ENCODE measurements at regions not wholly inside any gene's neighbourhood (a gene's known extent, or its start where the extent isn't known, plus 50 kb on each side); places are given as distances from the start of the nearest gene placed in this dataset.

DNA sequence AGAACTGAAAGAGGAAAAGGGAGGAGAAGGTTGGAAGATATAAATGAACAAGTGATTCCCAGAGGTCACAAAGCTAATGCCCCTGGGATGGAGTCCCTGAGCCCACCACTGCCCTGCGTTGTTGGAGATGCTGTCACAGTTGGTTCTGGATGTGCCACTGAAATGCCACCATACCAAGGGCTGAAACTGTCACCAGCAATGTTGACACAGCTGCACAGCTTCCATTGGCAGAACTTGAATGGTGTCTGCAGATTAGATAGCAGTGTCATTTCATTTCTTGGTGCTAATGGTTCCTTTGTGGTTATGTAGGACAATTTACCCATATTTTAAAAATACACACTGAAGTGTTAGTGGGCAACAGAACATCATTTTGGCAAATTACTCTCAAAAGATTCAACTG, 120.7 kb downstream of the TBXT start:
- no peak overlapping the region for H3K4me3 ChIP-seq (ENCODE audit: low read length)
- H3K9me3 ChIP-seq (ENCODE audit: control insufficient read depth, low read length) = no peaks in the 10 kb centered on the region
- H3K4me1 ChIP-seq (ENCODE audit: control insufficient read depth, insufficient read depth, low read length) = no peaks in the 10 kb centered on the region
- no peak for DNase-seq
- no peak for ATAC-seq
- H3K27ac ChIP-seq (ENCODE audit: low read length) = no peak overlapping the region
- no peaks in the 10 kb centered on the region for H3K27me3 ChIP-seq (ENCODE audit: control insufficient read depth, insufficient read depth)
- intact Hi-C loops (cut with DNase I) = no loop called here
- 77% methylated on average over 1 of the region's 1 CpG for WGBS

DNA sequence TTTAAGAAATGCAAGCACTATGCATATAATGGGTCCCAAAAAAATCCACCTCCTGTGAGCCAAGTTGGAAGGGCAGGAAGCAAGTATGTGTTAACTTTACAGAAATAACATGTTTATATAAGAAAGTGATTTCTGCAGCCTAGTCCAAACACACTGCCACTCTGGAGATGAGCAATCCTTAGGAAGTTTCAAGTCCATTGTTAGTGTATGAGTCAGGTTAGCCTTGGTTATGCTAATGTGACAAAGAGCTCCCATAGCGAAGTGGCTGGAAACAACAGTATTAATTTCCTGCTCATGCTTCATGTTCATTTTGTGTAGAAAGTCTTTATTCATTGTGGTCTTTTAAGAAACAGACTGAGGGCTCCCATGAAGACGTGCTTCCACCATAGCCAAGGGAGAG, 121.4 kb downstream of the TBXT start:
- H3K27ac ChIP-seq (ENCODE audit: low read length) = no peak overlapping the region
- 69% methylated on average over 2 of the region's 2 CpGs for WGBS
- intact Hi-C loops (cut with DNase I) = no loop called here
- no peak for DNase-seq
- no peak overlapping the region for H3K4me3 ChIP-seq (ENCODE audit: low read length)
- H3K27me3 ChIP-seq (ENCODE audit: control insufficient read depth, insufficient read depth) = no peaks in the 10 kb centered on the region
- ATAC-seq = no peak
- no peaks in the 10 kb centered on the region for H3K4me1 ChIP-seq (ENCODE audit: control insufficient read depth, insufficient read depth, low read length)
- no peaks in the 10 kb centered on the region for H3K9me3 ChIP-seq (ENCODE audit: control insufficient read depth, low read length)

DNA sequence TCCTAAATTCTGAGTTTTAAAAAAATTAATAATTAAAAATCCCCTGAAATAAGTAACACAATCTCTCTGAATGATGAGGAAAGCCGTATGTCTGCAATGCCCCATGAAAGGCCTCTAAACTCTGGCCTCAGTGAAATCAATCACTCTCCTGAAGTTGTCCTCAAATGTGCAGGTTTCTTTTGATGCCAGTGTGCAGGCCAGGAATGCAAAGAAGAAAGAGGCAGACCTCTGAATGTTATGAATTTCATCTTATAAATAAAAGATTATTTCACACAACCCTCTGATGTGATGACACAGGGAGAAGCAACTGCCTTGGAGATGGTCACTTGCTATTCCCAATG, 121.8 kb downstream of the TBXT start:
- Histone ChIP-seq H3K9me3 (ENCODE audit: control insufficient read depth, low read length) (no peaks in the 10 kb centered on the region), H3K4me3 (ENCODE audit: low read length) (no peak overlapping the region), H3K27ac (ENCODE audit: low read length) (no peak overlapping the region), H3K4me1 (ENCODE audit: control insufficient read depth, insufficient read depth, low read length) (no peaks in the 10 kb centered on the region), H3K27me3 (ENCODE audit: control insufficient read depth, insufficient read depth) (no peaks in the 10 kb centered on the region)
- intact Hi-C loops (cut with DNase I) = no loop called here
- no peak for ATAC-seq
- WGBS = 71% methylated on average over 1 of the region's 1 CpG
- no peak for DNase-seq

DNA sequence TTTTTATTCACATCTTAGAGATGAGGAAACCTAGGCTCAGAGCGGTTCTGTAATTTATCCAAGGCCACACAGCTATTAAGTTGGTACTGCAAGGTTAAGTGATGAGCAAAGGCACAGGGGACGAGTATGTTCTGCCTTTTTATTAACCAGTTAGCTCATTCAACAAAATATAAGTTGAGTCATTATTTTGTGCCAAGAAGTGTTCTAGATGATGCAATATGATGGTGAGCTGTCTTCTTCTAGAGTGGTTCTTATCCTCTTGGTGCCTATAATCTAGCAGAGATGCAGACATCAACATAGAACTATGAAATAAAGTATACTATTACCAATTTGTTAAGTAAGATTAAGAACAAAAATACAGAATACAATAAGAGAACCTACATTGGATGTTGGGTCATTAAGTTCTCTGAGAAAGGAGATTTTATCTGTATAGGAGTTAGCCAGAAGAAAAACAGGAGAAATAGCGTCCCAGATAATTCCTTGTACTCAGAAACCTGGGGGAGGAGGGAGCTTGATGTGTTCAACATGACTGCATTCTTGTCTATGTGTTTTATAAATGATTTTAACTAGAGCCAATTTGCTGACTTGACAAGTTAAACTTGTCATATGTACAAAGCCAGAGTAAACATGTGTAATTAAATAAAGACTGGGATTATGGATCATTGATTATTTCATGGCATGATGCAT, 122.3 kb downstream of the TBXT start:
- intact Hi-C loops (cut with DNase I) = no loop called here
- no peak for DNase-seq
- no peaks in the 10 kb centered on the region for H3K9me3 ChIP-seq (ENCODE audit: control insufficient read depth, low read length)
- WGBS = 70% methylated on average over 3 of the region's 3 CpGs
- no peak overlapping the region for H3K4me3 ChIP-seq (ENCODE audit: low read length)
- no peak overlapping the region for H3K27ac ChIP-seq (ENCODE audit: low read length)
- H3K27me3 ChIP-seq (ENCODE audit: control insufficient read depth, insufficient read depth) = no peaks in the 10 kb centered on the region
- no peaks in the 10 kb centered on the region for H3K4me1 ChIP-seq (ENCODE audit: control insufficient read depth, insufficient read depth, low read length)
- ATAC-seq = no peak

DNA sequence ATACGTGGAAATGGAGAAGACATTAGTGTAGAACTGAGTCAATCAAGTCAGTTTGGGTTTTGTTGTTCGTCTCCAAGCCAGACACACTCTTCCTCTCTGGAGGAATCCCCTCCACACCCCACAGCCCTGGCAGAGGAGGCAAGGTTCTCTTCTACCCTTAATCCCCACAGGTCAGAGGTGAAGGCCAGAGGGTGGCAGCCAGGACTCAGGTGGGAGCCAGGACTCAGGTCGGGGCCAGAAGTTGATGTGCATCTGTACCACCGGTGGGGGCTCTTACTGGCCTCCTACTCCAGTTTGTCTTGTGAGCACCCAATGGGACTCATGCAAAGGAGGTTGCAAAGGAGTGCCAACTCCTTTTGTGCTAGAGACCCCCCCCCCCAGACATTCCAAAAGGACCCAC, 126.4 kb downstream of the TBXT start:
- DNase-seq (no peak), ATAC-seq (no peak)
- H3K27me3 ChIP-seq (ENCODE audit: control insufficient read depth, insufficient read depth) = no peaks in the 10 kb centered on the region
- H3K4me3 ChIP-seq (ENCODE audit: low read length) = no peak overlapping the region
- no peak overlapping the region for H3K27ac ChIP-seq (ENCODE audit: low read length)
- 80% methylated on average over 4 of the region's 4 CpGs for WGBS
- intact Hi-C loops (cut with DNase I) = no loop called here
- no peaks in the 10 kb centered on the region for H3K4me1 ChIP-seq (ENCODE audit: control insufficient read depth, insufficient read depth, low read length)
- H3K9me3 ChIP-seq (ENCODE audit: control insufficient read depth, low read length) = no peaks in the 10 kb centered on the region

DNA sequence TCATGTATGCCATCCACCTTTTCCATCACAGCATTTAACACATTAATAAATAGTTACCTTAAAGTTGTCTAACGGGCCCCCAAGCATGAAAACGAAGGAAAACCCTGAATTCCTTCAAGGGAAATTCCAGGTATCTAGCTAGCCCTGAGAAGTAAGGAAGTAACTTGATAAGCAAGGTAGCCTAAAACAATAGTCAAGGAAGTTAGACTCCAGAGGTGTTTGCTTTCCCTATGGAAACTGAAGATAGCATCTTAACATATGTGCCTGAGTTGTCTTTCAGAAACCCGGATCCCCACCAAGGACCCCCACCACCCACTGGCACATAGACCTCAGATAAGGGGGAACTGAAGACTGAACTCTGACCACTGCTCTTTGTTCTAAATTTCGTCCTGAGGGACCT, 127.4 kb downstream of the TBXT start:
- H3K4me3 ChIP-seq (ENCODE audit: low read length) = no peak overlapping the region
- H3K27ac ChIP-seq (ENCODE audit: low read length) = no peak overlapping the region
- WGBS = 51% methylated on average over 4 of the region's 4 CpGs
- intact Hi-C loops (cut with DNase I) = no loop called here
- no peaks in the 10 kb centered on the region for H3K27me3 ChIP-seq (ENCODE audit: control insufficient read depth, insufficient read depth)
- DNase-seq = no peak
- no peak for ATAC-seq
- H3K4me1 ChIP-seq (ENCODE audit: control insufficient read depth, insufficient read depth, low read length) = no peaks in the 10 kb centered on the region
- H3K9me3 ChIP-seq (ENCODE audit: control insufficient read depth, low read length) = no peaks in the 10 kb centered on the region

DNA sequence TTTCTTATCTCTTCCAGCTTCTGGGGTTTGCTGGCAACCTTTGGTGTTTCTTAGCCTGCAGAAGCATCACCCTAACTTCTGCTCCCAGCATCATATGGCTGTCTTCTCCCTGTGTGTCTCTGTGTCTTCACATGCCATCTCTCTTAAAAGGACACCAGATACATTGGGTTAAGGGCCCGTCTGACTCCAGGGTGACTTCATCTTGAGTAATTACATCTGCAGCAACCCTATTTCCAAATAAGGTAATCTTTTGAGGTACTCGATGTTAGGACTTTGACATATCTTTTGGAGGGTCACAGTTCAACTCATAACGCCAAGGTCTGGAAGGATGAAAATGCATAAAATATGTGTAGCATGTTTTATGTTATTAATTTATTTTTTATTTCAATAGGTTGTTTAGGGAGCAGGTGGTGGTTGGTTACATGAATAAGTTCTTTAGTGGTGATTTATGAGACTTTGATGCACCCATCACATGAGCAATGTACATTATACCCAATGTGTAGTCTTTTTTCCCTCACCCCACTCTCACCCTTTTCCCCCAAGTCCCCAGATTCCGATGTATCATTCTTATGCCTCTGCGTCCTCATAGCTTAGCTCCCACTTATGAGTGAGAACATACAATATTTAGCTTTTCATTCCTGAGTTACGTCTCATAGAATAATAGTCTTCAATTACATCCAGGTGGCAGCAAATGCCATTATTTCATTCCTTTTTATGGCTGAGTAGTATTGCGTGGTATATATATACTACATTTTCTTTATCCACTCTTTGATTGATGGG, 131.1 kb downstream of the TBXT start:
- intact Hi-C loops (cut with DNase I) = no loop called here
- Histone ChIP-seq H3K4me3 (ENCODE audit: low read length) (no peak overlapping the region), H3K9me3 (ENCODE audit: control insufficient read depth, low read length) (no peaks in the 10 kb centered on the region), H3K4me1 (ENCODE audit: control insufficient read depth, insufficient read depth, low read length) (no peaks in the 10 kb centered on the region), H3K27ac (ENCODE audit: low read length) (no peak overlapping the region), H3K27me3 (ENCODE audit: control insufficient read depth, insufficient read depth) (no peaks in the 10 kb centered on the region)
- no peak for DNase-seq
- WGBS = 80% methylated on average over 7 of the region's 7 CpGs
- ATAC-seq = no peak

DNA sequence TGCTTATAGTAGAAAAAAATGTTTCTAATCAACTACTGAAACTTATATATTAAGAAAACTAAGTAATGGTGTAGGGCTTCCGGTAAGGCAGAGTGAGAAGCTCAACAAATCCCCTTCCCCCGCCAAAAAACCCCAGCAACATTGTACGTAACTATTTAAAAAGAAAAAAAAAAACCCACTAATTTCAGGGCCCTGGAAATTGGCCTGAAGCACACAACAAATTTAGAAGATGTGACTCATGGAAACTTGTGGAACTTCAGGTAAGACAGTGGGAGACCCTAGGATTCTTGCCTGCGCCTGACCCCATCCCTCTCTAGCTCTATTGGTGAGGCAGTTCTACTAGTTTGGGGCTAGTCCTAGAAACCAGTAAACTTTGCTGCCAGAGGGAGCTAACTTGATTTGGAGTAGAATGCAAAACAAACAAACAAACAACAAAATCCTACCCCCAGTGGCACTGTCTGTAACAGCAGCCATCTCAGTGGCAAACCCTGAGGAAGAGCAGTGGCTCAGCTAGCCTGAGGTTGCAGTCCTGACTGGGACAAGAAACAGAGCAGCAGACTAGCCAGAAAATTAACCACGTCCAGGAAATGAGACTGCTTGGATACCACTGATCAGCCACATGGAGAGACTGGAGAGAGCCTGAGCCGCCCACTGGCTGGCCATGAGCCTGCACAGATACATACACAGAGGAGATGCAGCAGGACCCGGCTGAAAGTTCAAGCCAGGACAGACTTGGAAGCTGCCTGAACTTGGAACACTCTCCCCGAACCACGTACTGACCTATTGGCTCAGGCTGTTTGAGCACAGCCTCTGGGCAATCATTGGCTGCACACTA, 135.1 kb downstream of the TBXT start:
- 52% methylated on average over 9 of the region's 9 CpGs for WGBS
- intact Hi-C loops (cut with DNase I) = no loop called here
- DNase-seq = peak; percentile 67 to 82 (median 73)
- no peaks in the 10 kb centered on the region for H3K27me3 ChIP-seq (ENCODE audit: control insufficient read depth, insufficient read depth)
- no peaks in the 10 kb centered on the region for H3K9me3 ChIP-seq (ENCODE audit: control insufficient read depth, low read length)
- no peak overlapping the region for H3K27ac ChIP-seq (ENCODE audit: low read length)
- ATAC-seq = peak; percentile 86 to 87
- H3K4me1 ChIP-seq (ENCODE audit: control insufficient read depth, insufficient read depth, low read length) = no peaks in the 10 kb centered on the region
- no peak overlapping the region for H3K4me3 ChIP-seq (ENCODE audit: low read length)

DNA sequence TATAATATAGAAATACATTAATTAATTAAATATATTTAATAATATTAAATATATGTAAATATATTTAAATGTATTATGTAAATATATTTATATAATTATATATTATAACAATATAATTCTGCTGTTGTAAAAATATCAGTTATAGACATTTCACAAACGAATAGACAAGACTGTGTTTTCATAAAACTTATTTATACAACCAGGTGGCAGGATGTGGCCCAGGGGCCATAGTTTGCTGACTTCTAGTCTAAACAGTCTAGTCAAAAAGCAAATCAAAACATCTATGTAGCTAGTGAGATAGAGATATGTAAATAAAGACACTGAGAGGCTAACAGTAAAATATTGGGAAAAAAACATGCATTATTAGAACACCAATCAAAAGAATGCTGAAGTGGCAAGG, 136.4 kb downstream of the TBXT start:
- Histone ChIP-seq H3K27me3 (ENCODE audit: control insufficient read depth, insufficient read depth) (no peaks in the 10 kb centered on the region), H3K27ac (ENCODE audit: low read length) (no peak overlapping the region), H3K9me3 (ENCODE audit: control insufficient read depth, low read length) (no peaks in the 10 kb centered on the region), H3K4me3 (ENCODE audit: low read length) (no peak overlapping the region), H3K4me1 (ENCODE audit: control insufficient read depth, insufficient read depth, low read length) (no peaks in the 10 kb centered on the region)
- intact Hi-C loops (cut with DNase I) = no loop called here
- no peak for DNase-seq
- 84% methylated on average over 1 of the region's 1 CpG for WGBS
- ATAC-seq = no peak

DNA sequence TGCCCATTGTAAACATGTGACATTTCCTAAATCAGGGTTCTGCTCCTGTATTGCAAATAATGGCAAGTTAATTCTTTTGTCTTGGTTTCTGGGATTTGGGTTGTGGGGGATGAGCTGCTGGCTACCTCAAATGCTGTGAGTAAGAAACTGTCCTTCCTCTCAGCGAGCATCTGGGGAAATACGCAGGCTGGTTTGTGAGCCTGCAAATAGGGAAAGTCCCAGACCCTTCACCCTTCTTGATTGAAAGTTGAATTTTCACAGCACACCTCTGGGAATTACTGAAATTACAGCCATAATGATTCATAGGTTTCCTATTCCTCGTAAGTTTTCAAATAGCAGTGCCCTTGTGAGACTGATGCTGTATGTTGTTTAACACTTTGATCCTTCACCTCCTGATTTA, 138.1 kb downstream of the TBXT start:
- Histone ChIP-seq H3K4me1 (ENCODE audit: control insufficient read depth, insufficient read depth, low read length) (no peaks in the 10 kb centered on the region), H3K27me3 (ENCODE audit: control insufficient read depth, insufficient read depth) (no peaks in the 10 kb centered on the region), H3K4me3 (ENCODE audit: low read length) (no peak overlapping the region), H3K27ac (ENCODE audit: low read length) (no peak overlapping the region), H3K9me3 (ENCODE audit: control insufficient read depth, low read length) (no peaks in the 10 kb centered on the region)
- intact Hi-C loops (cut with DNase I) = loop anchor here in 1 of 4 donors (10.0 kb wide), 1 partner anchor 1635 kb away; no protein-coding TSS in a partner anchor
- WGBS = 66% methylated on average over 3 of the region's 3 CpGs
- DNase-seq (no peak), ATAC-seq (no peak)

DNA sequence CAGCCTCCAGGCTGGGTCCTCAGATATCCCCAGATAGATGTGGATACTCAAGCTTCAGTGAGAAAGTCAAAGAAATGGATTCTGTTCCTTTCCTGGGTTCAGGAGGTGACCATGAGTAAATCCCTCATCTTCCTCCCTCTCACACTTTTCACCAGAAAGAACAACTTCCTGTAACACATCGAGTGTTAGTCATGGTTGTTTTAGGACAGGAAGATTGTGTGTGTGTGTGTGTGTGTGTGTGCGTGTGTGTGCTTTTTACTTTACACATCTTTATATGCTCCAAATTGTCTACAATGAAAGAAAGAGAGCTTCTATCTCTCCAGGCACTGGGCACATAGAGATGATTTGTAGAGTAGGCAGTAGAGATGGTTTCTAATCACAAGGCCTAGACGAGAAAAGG, 139.9 kb downstream of the TBXT start:
- Histone ChIP-seq H3K27me3 (ENCODE audit: control insufficient read depth, insufficient read depth) (no peaks in the 10 kb centered on the region), H3K4me1 (ENCODE audit: control insufficient read depth, insufficient read depth, low read length) (no peaks in the 10 kb centered on the region), H3K27ac (ENCODE audit: low read length) (no peak overlapping the region), H3K4me3 (ENCODE audit: low read length) (no peak overlapping the region), H3K9me3 (ENCODE audit: control insufficient read depth, low read length) (no peaks in the 10 kb centered on the region)
- intact Hi-C loops (cut with DNase I) = loop anchor here in 1 of 4 donors (10.0 kb wide), 1 partner anchor 1633 kb away; no protein-coding TSS in a partner anchor
- WGBS = 53% methylated on average over 3 of the region's 3 CpGs
- ATAC-seq (no peak), DNase-seq (no peak)

Data from right cardiac atrium (tissue), 5 donors.